GM21423 (cell line): ENCODE measurements at regions not wholly inside any gene's neighbourhood (a gene's known extent, or its start where the extent isn't known, plus 50 kb on each side); places are given as distances from the start of the nearest gene placed in this dataset.
"Not testable (repeated sequence)": the region's sequence is repeated elsewhere in the genome, so short reads cannot be mapped to it uniquely, and the experiment has no call there.

Source experiments
- ATAC-seq: cut with Tn5 transposase; IDR thresholded peaks from one replicate; pipeline ENCODE4 v1.9.1; 2021; ENCODE audit warnings: mild to moderate bottlenecking, moderate library complexity; ENCODE audit not compliant: unreplicated experiment

GRCh38 chr5:62199792-62200716, 106.0 kb upstream of the KIF2A start:
- no peak for ATAC-seq

- no peak for ATAC-seq
These were observed 99.7 kb upstream of the KIF2A start for GRCh38 chr5:62206150-62206829.

- ATAC-seq, result no peak
These were observed 97.7 kb upstream of the KIF2A start for GRCh38 chr5:62208218-62208852.

GRCh38 chr5:62211405-62211804, 94.6 kb upstream of the KIF2A start:
- ATAC-seq, result no peak

GRCh38 chr5:62212648-62213047, 93.4 kb upstream of the KIF2A start:
- ATAC-seq, result no peak

- ATAC-seq, result no peak
These were observed 91.3 kb upstream of the KIF2A start for GRCh38 chr5:62214701-62215100.

- ATAC-seq, result not testable (repeated sequence)
These were observed 89.4 kb upstream of the KIF2A start for GRCh38 chr5:62216603-62217002.

- not testable (repeated sequence) for ATAC-seq
These were observed 88.9 kb upstream of the KIF2A start for GRCh38 chr5:62217095-62217494.

GRCh38 chr5:62218860-62219259, 87.1 kb upstream of the KIF2A start:
- ATAC-seq, result not testable (repeated sequence)

GRCh38 chr5:62221881-62222280, 84.1 kb upstream of the KIF2A start:
- not testable (repeated sequence) for ATAC-seq

GRCh38 chr5:62222305-62222704, 83.7 kb upstream of the KIF2A start:
- ATAC-seq, result not testable (repeated sequence)

- peak; percentile 95 for ATAC-seq
These were observed 82.7 kb upstream of the KIF2A start for GRCh38 chr5:62223312-62223670.

- ATAC-seq, result not testable (repeated sequence)
These were observed 80.9 kb upstream of the KIF2A start for GRCh38 chr5:62224987-62225601.

GRCh38 chr5:62230876-62231388, 75.1 kb upstream of the KIF2A start:
- ATAC-seq, result not testable (repeated sequence)

GRCh38 chr5:62231576-62231975, 74.4 kb upstream of the KIF2A start:
- no peak for ATAC-seq

- not testable (repeated sequence) for ATAC-seq
These were observed 73.8 kb upstream of the KIF2A start for GRCh38 chr5:62232218-62232617.

GRCh38 chr5:62233083-62234046, 72.6 kb upstream of the KIF2A start:
- ATAC-seq, result peak; percentile 69

GRCh38 chr5:62236593-62236992, 69.4 kb upstream of the KIF2A start:
- ATAC-seq, result not testable (repeated sequence)

GRCh38 chr5:62237944-62238343, 68.1 kb upstream of the KIF2A start:
- ATAC-seq, result not testable (repeated sequence)

GRCh38 chr5:62238584-62238983, 67.4 kb upstream of the KIF2A start:
- not testable (repeated sequence) for ATAC-seq
